Neuronal stem cell (in vitro differentiated cells): ENCODE measurements at regions not wholly inside any gene's neighbourhood (a gene's known extent, or its start where the extent isn't known, plus 50 kb on each side); places are given as distances from the start of the nearest gene placed in this dataset.

ENCODE experiments used
- DNase-seq: peaks from one replicate; pipeline ENCODE4 v3.0.0-alpha.2; 2013; ENCODE audit warnings: low spot score
- H2AFZ ChIP-seq: one replicate; pipeline ENCODE4 v1.6.1; 2013; ENCODE audit warnings: mild to moderate bottlenecking, low read length, inconsistent platforms
- H2AK5ac ChIP-seq: 2 replicates; pipeline ENCODE4 v1.6.1; 2013; ENCODE audit warnings: low read depth, mild to moderate bottlenecking, inconsistent platforms, low read length, moderate library complexity, mixed read lengths
- H2BK120ac ChIP-seq: 2 replicates; pipeline ENCODE4 v1.6.1; 2013; ENCODE audit warnings: low read depth, mild to moderate bottlenecking, inconsistent platforms, low read length, moderate library complexity, mixed read lengths
- H2BK12ac ChIP-seq: one replicate; pipeline ENCODE4 v1.6.1; 2013; ENCODE audit warnings: low read length, inconsistent platforms
- H2BK15ac ChIP-seq: 2 replicates; pipeline ENCODE4 v1.6.1; 2013; ENCODE audit warnings: mild to moderate bottlenecking, low read length, inconsistent platforms, mixed read lengths
- H2BK5ac ChIP-seq: one replicate; pipeline ENCODE4 v1.6.1; 2013; ENCODE audit warnings: inconsistent platforms, mild to moderate bottlenecking, low read length, moderate library complexity
- H3K14ac ChIP-seq: one replicate; pipeline ENCODE4 v1.6.1; 2013; ENCODE audit warnings: low read length, inconsistent platforms
- H3K18ac ChIP-seq: 2 replicates; pipeline ENCODE4 v1.6.1; 2013; ENCODE audit warnings: low read length, inconsistent platforms
- H3K23ac ChIP-seq: 2 replicates; pipeline ENCODE4 v1.6.1; 2013; ENCODE audit warnings: low read depth, mild to moderate bottlenecking, mixed read lengths, low read length, inconsistent platforms; ENCODE audit not compliant: poor library complexity
- H3K27ac ChIP-seq: replicated peaks from 3 replicates; pipeline ENCODE4 v1.5.1; 2013; ENCODE audit warnings: low read length, inconsistent platforms
- H3K27me3 ChIP-seq, 3 experiments: 2 replicates each; pipeline ENCODE4 v1.6.1; 2013; ENCODE audit warnings: low read length in 3 of 3, mild to moderate bottlenecking in 2 of 3, inconsistent platforms in 1 of 3, low read depth in 1 of 3, mixed read lengths in 1 of 3, moderate library complexity in 1 of 3; ENCODE audit not compliant: control insufficient read depth in 3 of 3, insufficient read depth in 3 of 3
- H3K36me3 ChIP-seq, 2 donors: replicated peaks in 1 of 2; 2 replicates each; pipeline ENCODE4 v1.6.1; 2013; ENCODE audit warnings: low read length in 2 of 2; ENCODE audit not compliant: control insufficient read depth in 2 of 2, insufficient read depth in 2 of 2
- H3K4ac ChIP-seq: 2 replicates; pipeline ENCODE4 v1.6.1; 2013; ENCODE audit warnings: inconsistent platforms, mild to moderate bottlenecking, low read length, moderate library complexity
- H3K4me1 ChIP-seq, 2 donors: 1 replicate in 1 of 2; 2 replicates in 1 of 2; pipeline ENCODE4 v1.6.1; 2013; ENCODE audit warnings: low read length in 2 of 2, low read depth in 1 of 2; ENCODE audit not compliant: control insufficient read depth in 2 of 2, insufficient read depth in 1 of 2
- H3K4me2 ChIP-seq: one replicate; pipeline ENCODE4 v1.6.1; 2013; ENCODE audit warnings: mild to moderate bottlenecking, low read length, inconsistent platforms; ENCODE audit not compliant: insufficient read depth, poor library complexity, severe bottlenecking
- H3K4me3 ChIP-seq, 2 donors: 2 replicates each; pipeline ENCODE4 v1.5.1; 2013; ENCODE audit warnings: low read length in 2 of 2, mild to moderate bottlenecking in 2 of 2, inconsistent platforms in 1 of 2, moderate library complexity in 1 of 2
- H3K79me1 ChIP-seq: one replicate; pipeline ENCODE4 v1.6.1; 2013; ENCODE audit warnings: low read depth, mild to moderate bottlenecking, inconsistent platforms, low read length, moderate library complexity
- H3K9ac ChIP-seq: one replicate; pipeline ENCODE4 v1.6.1; 2013; ENCODE audit warnings: mild to moderate bottlenecking, low read depth, low read length, inconsistent platforms; ENCODE audit not compliant: poor library complexity
- H3K9me3 ChIP-seq, 2 donors: replicated peaks in 1 of 2; 2 replicates each; pipeline versions ENCODE3 to v1.6.1; 2013; ENCODE audit warnings: low read length in 2 of 2, mild to moderate bottlenecking in 2 of 2, inconsistent platforms in 1 of 2, low read depth in 1 of 2, mixed read lengths in 1 of 2, moderate library complexity in 1 of 2; ENCODE audit not compliant: control insufficient read depth in 2 of 2, insufficient read depth in 1 of 2
- H4K8ac ChIP-seq: one replicate; pipeline ENCODE4 v1.6.1; 2013; ENCODE audit warnings: low read depth, mild to moderate bottlenecking, inconsistent platforms, low read length, moderate library complexity
- H4K91ac ChIP-seq: one replicate; pipeline ENCODE4 v1.6.1; 2013; ENCODE audit warnings: low read length, low read depth, mild to moderate bottlenecking, inconsistent platforms; ENCODE audit not compliant: poor library complexity
- WGBS, 2 donors: extraction: QIAGEN DNeasy Blood & Tissue Kit; methylation state at CpG; one replicate each; pipeline ENCODE4 v1.1.7; 2013; ENCODE audit warnings: missing lambda C conversion rate in 2 of 2, mixed read lengths in 1 of 2; ENCODE audit not compliant: insufficient read length in 2 of 2, insufficient replicate concordance in 1 of 2; ENCODE audit errors: extremely low coverage in 2 of 2; 5-methylcytosine and 5-hydroxymethylcytosine counted together

DNA sequence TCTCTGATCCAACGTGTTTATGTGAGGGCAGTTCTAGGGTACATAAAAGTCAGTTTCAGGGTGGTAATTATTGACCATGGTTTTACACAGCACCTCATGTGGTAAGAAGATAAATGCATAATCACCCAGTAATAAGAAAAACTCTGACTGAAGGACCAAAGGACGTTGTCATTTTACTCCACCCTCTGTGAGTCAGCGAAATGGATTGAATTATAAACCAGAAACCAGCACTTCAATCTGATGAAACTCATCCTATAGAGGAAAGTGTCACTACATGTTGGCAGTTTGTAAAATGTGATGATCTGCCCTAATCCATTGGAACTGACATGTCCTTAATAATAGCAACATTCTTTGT is 406.8 kb downstream of the KLF5 start:
- H2BK120ac ChIP-seq: no peak overlapping the region
- H3K9me3 ChIP-seq: no peaks in the 10 kb centered on the region
- no peaks in the 10 kb centered on the region for H3K36me3 ChIP-seq
- H3K14ac ChIP-seq: no peak overlapping the region
- H2AFZ ChIP-seq: no peak overlapping the region
- H2BK12ac ChIP-seq: no peak overlapping the region
- no peaks in the 10 kb centered on the region for H3K27me3 ChIP-seq
- no peak overlapping the region for H4K8ac ChIP-seq
- H3K4me1 ChIP-seq: peaks cover 0 to 3% of the 10 kb centered on the region in 2 donors
- no peak for DNase-seq
- no peak overlapping the region for H4K91ac ChIP-seq
- H3K79me1 ChIP-seq: no peaks in the 10 kb centered on the region
- no peak overlapping the region for H3K23ac ChIP-seq
- H2AK5ac ChIP-seq: no peak overlapping the region
- no peak overlapping the region for H2BK5ac ChIP-seq
- H2BK15ac ChIP-seq: no peak overlapping the region
- H3K9ac ChIP-seq: no peak overlapping the region
- H3K4ac ChIP-seq: no peak overlapping the region
- no peak overlapping the region for H3K4me2 ChIP-seq
- WGBS, 2 donors: no CpG with 5 or more reads among the region's 3 CpGs
- no peak overlapping the region for H3K27ac ChIP-seq
- no peak overlapping the region for H3K4me3 ChIP-seq
- H3K18ac ChIP-seq: no peak overlapping the region

DNA sequence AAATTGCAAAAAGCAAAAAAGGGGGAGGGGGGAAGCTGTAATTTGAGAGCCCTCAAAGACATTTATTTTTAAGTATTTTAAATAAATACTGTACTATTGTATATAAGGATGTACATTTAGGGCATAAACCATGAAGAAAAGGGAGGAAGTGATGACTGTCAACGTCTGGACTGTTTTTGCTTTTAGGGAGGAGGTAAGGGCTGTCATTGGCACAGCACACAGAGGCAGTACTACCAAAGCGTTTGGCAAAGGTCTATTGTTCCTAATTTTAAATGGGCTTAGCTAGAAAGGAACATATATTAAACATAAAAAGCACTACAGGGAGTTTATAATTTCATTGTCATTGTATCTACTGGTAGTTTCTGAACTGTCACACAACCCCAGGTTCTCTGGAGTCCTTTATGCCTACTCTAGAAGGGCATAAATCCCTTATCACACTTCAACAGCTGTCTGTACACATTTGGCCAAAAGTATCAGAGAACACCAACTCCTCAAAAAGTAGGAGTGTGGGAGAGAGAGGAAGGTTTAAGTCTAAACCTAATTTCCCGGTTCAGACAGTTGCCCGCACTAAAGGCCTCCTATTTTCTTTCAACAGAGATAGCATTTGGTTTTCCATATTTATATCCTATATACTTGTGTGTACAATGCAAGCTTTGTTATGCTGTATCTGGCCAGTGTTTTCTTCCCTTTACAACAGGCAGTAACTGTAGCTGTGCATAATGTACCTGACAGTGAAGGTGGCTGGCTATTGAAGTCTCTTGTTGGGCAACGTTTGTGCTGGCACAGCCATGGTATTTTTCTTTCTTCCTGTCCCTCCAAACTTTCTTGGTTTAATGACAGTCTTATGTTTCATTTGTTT is 406.2 kb downstream of the KLF5 start:
- DNase-seq: no peak

GRCh38 chr13:73462241-73462640 is 403.4 kb downstream of the KLF5 start:
- H2BK120ac ChIP-seq: no peak overlapping the region
- H3K18ac ChIP-seq: no peak overlapping the region

More for the DNA sequence above, 406.2 kb downstream of the KLF5 start:
- Histone ChIP-seq H3K36me3 (no peaks in the 10 kb centered on the region), H3K79me1 (no peaks in the 10 kb centered on the region), H3K18ac (no peak overlapping the region), H2AFZ (no peak overlapping the region), H3K4me2 (no peak overlapping the region), H2BK15ac (no peak overlapping the region), H3K14ac (no peak overlapping the region), H2BK12ac (no peak overlapping the region), H4K91ac (no peak overlapping the region), H3K4me3 (no peak overlapping the region), H3K23ac (no peak overlapping the region), H4K8ac (no peak overlapping the region), H3K27ac (no peak overlapping the region), H2AK5ac (no peak overlapping the region), H3K4ac (no peak overlapping the region), H3K9ac (no peak overlapping the region), H3K9me3 (no peaks in the 10 kb centered on the region), H3K27me3 (no peaks in the 10 kb centered on the region), H2BK120ac (no peak overlapping the region), H3K4me1 (peaks cover 0 to 3% of the 10 kb centered on the region in 2 donors), H2BK5ac (no peak overlapping the region)
- WGBS, 2 donors: no CpG with 5 or more reads among the region's 5 CpGs

DNA sequence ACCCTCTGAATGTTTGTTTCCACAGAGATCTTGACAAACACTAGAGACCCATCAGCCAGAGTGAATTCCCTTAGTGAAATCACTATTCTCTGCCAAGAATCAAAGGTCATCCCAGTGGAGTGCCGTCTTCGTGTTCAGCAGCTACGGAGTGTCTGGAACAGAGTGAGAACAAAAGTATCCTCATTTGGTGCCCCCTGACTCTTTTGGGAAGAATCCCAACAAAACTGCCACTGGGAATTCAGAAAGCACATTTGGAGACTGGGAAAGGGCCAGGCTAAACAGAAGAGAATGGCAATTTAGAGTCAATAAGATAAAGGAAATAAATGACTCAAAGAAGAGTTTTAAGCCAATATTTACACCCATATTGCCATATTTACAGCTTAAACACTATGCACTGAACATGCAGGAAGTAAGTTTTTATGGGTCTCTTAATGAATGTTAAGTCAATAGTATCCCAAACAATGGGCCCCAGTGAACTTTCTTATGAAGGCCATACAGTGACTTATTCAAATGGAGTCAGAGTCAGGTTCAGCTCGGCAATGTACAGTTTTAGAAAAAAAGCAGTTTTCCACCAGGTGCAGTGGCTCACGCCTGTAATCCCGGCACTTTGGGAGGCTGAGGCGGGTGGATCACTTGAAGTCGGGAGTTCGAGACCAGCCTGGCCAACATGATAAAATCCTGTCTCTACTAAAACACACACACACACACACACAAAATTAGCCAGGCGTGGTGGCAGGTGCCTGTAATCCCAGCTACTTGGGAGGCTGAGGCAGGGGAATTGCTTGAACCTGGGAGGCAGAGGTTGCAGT is 392.6 kb downstream of the KLF5 start:
- Histone ChIP-seq H2AK5ac (no peak overlapping the region), H3K4ac (no peak overlapping the region), H3K9ac (no peak overlapping the region), H2BK5ac (no peak overlapping the region), H3K4me3 (no peak overlapping the region), H3K23ac (no peak overlapping the region), H2BK120ac (no peak overlapping the region), H4K8ac (no peak overlapping the region), H3K27me3 (no peaks in the 10 kb centered on the region), H2BK15ac (no peak overlapping the region), H3K4me2 (no peak overlapping the region), H4K91ac (no peak overlapping the region), H3K4me1 (no peaks in the 10 kb centered on the region), H3K18ac (no peak overlapping the region), H2BK12ac (no peak overlapping the region), H3K14ac (no peak overlapping the region), H3K36me3 (no peaks in the 10 kb centered on the region), H3K79me1 (no peaks in the 10 kb centered on the region), H3K9me3 (no peaks in the 10 kb centered on the region), H2AFZ (no peak overlapping the region), H3K27ac (no peak overlapping the region)
- WGBS, 2 donors: no CpG with 5 or more reads among the region's 10 CpGs
- no peak for DNase-seq

More at GRCh38 chr13:73462241-73462640, 403.4 kb downstream of the KLF5 start:
- no peak overlapping the region for H2AK5ac ChIP-seq
- H3K36me3 ChIP-seq: no peaks in the 10 kb centered on the region
- H3K4ac ChIP-seq: no peak overlapping the region
- no peak for DNase-seq
- no peak overlapping the region for H3K9ac ChIP-seq
- H3K23ac ChIP-seq: no peak overlapping the region
- no peak overlapping the region for H3K27ac ChIP-seq
- no peaks in the 10 kb centered on the region for H3K9me3 ChIP-seq
- no peak overlapping the region for H2BK15ac ChIP-seq
- H2AFZ ChIP-seq: no peak overlapping the region
- H3K4me1 ChIP-seq: peaks cover 0 to 5% of the 10 kb centered on the region in 2 donors
- H3K14ac ChIP-seq: no peak overlapping the region
- H3K27me3 ChIP-seq: no peaks in the 10 kb centered on the region
- no peak overlapping the region for H4K8ac ChIP-seq
- no peak overlapping the region for H3K4me3 ChIP-seq
- H4K91ac ChIP-seq: no peak overlapping the region
- no peak overlapping the region for H3K4me2 ChIP-seq
- H2BK5ac ChIP-seq: no peak overlapping the region
- WGBS, 2 donors: no CpG with 5 or more reads among the region's 4 CpGs
- H3K79me1 ChIP-seq: no peaks in the 10 kb centered on the region
- H2BK12ac ChIP-seq: no peak overlapping the region
